ENCODE measurements at regions not wholly inside any gene's neighbourhood (a gene's known extent, or its start where the extent isn't known, plus 50 kb on each side); places are given as distances from the start of the nearest gene placed in this dataset.

DNA sequence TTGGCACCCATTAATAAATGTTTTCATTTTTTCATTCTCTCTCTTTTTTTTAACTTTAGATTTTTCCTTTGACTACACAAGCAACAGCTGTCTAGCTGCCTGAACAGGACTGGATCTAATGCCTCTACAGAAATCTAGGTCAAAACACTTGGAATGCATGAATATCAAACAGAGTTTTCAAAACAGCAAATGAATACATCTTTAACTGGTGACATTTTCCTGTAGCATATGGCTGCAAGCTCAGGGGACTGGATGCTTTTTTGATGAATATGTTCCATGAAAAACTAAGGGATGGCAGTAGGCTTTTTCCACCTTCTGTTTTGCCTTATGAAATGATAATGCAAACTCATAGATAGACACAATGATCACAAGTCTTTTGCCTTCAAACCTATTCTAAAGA lies 661.7 kb downstream of the MCTP2 start:
- no peak for DNase-seq (ENCODE audit: low read depth in 2 of 2)

DNA sequence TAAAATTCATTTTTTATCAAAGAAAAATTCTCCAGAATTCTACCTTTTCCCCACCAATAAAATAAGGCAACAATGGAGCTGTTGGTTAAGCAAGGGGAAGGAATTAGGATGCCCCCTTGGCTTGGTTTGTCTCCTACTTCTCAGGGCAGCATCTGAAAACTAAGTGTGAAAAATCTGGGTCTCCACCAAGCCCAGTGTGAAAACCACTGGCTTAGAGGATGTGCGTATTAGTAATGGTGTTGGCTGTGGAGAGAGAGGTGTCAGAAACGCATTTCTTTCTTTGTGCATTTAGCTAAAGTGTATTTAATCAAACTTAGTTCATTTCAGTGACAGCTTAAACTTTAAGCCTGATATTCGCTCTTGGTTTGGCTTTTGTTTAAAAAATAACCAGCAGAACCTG lies 662.7 kb downstream of the MCTP2 start:
- no peak for DNase-seq (ENCODE audit: low read depth in 2 of 2)

DNA sequence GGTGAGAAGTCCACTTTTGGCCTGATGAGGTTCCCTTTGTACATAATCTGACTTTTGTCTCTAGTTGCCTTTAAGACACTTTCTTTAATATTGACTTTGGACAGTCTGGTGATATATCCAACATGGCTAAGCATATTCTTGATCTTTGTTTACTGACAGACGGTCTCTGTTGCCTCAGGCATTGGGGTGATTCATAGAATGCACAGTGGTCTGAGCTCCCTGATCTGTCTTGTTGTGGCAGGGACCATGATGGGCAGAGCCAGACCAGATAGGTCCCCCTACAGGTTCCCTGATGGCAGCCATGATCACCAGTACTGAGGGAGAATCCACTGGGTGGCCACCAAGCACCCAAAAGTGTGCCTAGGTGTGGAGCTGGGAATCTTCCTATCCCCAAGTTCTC lies 678.1 kb downstream of the MCTP2 start:
- DNase-seq (ENCODE audit: low read depth in 2 of 2), result no peak

DNA sequence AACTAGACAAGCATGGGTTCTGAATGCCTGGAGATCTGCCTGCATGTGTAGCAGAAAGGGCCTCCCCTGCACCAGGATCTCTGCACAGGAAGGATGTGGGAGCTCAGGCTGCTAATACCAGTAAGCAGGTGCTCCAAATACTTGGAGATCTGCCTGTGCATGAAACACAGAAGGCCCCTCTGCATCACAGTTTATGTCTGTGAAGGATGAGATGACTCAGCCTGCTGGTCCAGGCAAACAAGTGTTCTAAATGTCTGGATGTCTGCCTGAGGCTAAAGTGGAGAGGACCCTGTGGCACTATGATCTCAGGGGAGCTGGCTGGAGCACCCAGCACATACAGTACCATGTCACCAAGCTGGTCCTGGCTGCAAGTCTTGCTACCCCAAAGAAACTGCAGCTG lies 678.8 kb downstream of the MCTP2 start:
- no peak for DNase-seq (ENCODE audit: low read depth in 2 of 2)

DNA sequence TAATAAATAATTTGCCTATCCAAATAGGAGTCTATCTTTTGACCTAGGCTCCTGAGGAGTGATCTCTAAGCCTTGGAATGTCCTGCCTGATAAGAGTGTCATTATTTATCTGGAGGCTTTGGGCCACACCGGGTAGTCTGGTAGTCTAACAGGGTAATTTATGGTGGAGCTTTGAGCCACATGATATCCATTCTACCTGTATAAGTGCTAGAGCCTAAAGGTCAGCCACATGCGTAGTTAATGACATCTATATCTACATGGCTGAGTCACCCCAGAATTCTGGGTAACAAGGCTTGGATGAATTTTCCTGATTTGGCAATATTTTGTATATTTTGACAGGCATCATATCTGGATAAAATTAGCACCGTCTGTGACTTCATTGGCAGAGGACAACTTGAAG lies 681.4 kb downstream of the MCTP2 start:
- no peak for DNase-seq (ENCODE audit: low read depth in 2 of 2)

DNA sequence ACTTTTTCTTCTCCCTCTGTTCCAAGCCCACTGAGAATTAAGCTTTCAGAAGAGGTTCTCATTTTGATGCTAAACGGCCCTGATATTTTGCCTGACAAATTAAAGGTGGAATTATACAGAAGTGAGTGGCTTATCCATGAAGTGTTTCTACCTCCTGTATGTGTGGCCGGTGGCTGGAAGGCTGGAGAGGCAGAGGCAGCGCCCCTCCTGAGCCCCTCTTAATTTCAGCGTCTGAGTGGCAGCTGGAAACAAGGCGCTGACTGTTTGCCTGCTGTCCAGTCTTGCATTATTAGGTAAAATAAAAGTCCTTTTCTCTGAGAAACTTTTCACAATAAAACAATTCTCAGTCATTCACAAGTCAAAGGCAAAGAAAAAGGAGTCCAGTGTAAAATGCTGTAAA lies 685.7 kb downstream of the MCTP2 start:
- DNase-seq (ENCODE audit: low read depth in 2 of 2), result no peak

DNA sequence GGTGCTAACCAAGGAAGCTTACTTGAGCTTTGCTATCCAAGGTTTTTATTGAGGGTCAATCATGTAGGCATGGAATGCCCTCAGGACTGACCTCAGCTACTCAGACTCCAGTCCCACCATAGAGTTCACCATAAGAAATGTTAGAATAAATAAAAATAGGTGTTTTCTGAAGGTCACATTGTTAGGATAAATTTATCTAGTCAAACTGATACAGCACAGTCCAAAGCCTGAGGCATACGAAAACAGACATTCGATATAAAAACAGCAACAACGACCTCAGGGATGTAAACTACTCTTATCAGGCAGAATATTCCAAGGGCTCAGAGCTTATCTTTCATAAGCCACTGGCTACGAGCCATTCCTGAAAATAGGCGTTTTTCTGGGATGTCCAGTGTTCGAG lies 690.6 kb downstream of the MCTP2 start:
- no peak for DNase-seq (ENCODE audit: low read depth in 2 of 2)

DNA sequence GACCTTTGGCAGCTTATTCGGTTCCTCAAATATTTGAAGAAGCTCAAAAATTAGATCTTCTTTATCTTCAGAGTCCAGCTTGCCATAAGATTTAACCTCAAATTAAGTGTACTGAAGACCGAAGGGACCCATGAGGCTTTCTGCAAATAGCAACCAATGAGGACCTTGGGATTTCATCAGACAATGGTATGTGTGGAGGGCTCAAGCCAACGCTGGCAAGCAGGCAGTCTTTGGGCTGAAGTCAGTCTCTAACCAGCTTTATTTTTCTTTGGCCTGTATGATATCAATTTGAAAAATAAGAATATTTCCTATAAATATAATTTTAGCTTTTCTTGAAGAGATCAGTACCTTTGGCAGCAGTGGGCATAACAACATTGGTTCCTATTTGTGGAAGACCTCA lies 692.7 kb downstream of the MCTP2 start:
- no peak for DNase-seq (ENCODE audit: low read depth in 2 of 2)

DNA sequence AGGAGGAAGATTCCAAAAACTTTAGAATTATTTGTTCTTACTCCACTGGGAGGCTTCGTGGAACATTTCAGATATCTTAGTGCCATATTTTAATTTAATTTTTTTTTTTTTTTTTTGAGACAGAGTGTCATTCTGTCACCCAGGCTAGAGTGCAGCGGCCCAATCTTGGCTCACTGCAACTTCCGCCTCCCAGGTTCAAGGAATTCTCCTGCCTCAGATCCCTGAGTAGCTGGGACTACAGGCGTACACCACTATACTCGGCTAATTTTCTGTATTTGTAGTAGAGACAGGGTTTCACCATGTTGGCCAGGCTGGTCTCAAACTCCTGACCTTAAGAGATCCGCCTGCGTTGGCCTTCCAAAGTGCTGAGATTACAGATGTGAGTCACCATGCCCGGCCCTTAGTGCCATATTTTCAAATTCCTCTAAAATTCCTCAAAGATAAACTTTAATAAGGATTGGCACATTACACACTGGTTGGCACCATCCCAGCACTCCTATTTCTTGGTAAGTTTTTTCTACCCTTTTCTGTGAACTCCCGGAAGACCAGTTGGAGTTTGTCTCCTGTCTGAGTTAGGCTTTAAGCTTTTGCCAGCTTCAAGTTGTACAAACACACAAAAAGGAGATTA lies 693.7 kb downstream of the MCTP2 start:
- no peak for DNase-seq (ENCODE audit: low read depth in 2 of 2)

DNA sequence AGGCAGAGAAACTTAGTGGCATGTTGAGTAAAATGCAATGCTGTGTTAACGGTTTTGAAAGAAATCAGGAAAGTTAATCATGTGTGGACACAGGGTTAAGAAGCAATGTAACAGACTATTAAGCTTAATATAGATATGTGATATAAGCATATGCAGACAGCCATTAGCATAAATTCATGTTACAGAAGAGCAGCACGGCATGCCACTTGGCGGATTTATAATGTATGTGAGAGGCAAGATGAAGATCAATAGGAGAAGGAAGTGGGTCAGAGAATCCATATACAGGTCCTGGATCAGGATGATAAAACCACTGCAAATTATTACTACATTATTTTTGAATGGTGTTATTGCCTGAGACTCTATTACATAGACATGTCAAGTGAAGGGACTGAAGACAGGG lies 694.3 kb downstream of the MCTP2 start:
- no peak for DNase-seq (ENCODE audit: low read depth in 2 of 2)

DNA sequence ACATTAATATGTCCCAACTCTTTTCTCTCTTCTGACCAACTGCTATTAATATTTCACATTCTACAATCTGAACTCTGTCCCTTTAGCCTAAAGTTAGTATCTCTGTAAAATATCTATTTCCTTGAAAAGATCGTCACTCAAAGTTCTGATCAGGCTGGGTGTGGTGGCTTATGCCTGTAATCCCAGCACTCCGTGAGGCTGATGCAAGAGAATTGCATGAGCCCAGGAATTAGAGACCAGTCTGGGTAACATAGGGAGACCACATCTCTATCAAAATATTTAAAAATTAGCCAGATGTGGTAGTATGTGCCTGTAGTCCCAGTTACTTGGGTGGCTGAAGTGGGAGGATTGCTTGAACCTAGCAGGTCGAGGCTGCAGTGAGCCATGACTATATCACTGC lies 695.6 kb downstream of the MCTP2 start:
- DNase-seq (ENCODE audit: low read depth in 2 of 2), result no peak

DNA sequence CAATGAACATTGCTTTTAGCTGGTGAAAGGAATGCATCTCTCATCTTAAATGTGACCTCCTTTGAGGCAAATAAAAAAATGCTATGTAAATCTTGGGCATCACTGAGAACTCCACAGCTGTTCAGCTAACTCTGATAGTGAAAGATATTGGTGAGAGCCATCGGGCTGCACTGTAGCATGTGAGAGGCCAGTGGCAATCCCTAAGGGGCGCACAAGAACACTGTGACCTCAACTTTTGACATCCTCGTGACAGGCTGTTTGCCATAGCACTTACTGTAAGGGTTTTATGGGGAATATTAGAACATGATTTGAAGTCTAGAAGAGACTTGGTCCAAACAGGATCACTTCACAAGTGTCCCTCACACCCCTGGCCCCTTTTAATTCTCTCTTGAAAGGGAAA lies 697.9 kb downstream of the MCTP2 start:
- no peak for DNase-seq (ENCODE audit: low read depth in 2 of 2)

DNA sequence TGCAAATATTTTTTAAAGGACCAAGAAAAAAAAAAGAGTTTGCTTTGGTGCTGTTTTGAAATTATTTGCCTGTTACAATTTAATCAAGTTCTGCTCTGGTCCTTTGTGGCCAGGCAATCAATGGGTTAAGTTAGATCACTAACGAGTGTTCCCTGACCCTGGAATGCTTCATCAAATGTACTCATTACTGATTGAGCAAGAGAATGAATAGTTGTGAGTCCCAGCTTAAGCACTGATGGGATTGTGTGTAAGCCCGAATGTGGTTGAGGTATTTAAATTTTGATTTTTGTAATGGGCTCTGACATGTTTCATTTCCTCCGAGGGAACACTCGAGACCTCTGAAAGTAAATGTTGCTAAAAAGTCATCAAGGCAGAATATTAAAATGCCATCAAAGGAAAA lies 699.1 kb downstream of the MCTP2 start:
- DNase-seq (ENCODE audit: low read depth in 2 of 2), result no peak

DNA sequence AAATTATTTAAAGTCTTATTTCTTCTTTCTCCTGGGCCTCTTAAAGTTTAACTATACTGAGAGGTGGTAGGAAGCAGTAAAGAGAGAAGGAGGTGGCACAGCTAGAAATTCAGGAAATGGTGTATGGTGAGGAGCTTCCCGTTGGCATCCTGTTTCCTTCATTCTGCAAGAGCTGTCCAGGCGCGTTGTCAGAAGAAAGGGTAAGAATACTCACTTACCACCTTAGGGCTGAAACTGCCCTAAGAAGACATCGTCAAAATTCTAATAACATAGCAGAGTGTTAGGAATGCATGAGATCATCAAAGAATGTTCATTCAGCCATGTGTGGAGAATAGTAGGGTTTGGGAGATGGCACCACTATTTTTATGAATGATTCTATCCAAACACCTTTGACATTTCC lies 699.6 kb downstream of the MCTP2 start:
- no peak for DNase-seq (ENCODE audit: low read depth in 2 of 2)

DNA sequence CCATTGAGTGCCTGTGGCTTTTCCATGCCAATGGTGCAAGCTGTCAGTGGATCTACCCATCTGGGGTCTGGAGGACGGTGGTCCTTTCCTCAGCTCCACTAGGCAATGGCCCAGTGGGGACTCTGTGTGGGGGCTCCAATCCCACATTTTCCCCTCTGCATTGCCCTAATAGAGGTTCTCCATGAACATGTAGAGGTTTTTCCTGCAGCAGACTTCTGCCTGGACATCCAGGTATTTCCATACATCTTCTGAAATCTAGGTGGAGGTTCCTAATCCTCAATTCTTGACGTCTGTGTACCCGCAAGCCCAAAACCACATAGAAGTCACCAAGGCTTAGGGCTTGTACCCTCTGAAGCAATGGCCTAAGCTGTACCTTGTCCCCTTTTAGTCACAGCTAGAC lies 703.1 kb downstream of the MCTP2 start:
- DNase-seq (ENCODE audit: low read depth in 2 of 2), result no peak

DNA sequence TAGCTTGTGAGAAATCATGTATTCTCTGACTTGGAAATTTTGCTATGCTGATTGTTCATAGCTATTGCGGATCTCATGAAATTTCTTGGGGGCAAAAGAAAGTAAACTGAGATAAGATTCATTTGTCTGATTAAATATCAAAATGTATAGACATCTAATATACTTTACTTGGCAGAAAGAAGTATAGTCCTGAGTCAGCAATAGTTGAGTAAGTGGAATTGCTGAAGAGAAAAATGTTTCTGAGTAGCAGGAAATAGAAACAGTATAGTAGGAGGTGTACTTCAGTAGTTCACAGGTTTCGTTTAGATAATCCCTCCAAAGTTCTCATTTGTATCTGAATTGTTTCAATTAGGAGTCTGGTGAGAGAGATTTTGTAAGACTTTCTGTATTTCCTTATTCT lies 705.9 kb downstream of the MCTP2 start:
- no peak for DNase-seq (ENCODE audit: low read depth in 2 of 2)

DNA sequence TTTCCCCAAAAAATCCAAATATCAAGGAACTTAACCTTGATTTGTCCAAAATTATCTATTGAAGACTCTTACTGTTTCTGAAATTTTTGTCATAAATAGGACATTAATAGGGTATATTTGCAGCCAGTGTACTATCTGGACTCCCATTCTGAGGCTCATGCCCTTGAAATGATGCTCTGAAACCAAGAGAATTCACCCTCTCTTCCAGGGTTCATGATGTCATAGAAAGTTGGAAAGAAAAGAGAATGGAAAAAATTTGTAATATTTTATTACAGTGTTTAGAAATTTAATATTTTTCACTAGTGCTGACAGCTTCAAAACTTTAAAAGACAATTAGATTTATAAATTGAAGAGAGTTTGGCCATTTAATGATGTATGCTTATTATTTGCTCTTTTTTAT lies 712.5 kb downstream of the MCTP2 start:
- no peak for DNase-seq (ENCODE audit: low read depth in 2 of 2)

DNA sequence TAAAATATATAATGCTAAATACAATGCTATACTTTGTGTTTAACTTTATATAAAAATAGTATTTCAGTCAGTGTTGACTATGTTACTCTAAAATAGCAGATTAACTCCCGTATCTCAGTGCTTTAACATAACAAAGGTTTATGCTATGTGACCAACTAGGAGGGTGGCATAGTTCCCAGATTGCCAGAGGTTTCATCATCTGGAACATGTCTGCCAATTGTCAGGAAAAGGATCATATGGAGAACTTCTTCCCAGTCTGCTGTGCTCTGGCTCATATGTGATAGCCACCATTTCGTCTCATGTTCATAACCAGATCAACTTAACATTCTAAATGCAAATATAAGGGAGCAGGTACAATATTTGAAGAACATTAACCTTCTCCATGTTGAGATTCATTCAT lies 720.2 kb downstream of the MCTP2 start:
- no peak for DNase-seq (ENCODE audit: low read depth in 2 of 2)

DNA sequence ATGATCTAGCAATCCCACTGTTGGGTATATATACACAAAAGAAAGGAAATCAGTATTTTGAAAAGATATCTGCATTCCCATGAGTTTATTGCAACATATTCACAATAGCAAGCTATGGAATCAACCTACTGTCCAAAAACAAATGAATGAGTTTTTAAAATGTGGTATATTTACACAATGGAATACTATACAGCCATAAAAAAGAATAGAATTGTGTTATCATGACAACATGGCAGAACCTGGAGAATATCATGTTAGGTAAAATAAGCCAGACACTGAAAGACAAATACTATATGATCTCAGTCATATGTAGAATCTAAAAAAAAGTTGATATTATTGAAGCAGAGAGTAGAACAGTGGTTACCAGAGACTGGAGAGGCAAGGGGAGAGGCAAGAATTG lies 732.6 kb downstream of the MCTP2 start:
- DNase-seq (ENCODE audit: low read depth in 2 of 2), result no peak

DNA sequence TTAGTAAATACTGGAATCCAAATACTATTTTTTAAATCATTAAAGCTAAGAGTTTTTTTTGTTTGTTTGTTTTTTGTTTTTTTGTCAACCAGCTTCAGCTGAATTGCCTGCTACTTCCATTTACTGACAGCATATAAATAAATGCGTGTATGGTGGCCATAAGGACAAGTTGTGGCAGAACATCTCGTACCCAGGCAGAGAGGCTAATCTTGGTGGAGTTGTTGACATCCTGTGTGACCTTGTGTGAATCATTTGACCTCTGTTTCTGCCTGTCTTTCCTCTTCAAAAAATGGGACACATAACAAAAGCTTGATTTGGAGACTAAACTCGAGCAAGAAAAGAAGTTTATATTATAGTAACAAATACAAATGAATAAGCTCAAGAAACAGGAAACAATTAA lies 734.2 kb downstream of the MCTP2 start:
- no peak for DNase-seq (ENCODE audit: low read depth in 2 of 2)

DNA sequence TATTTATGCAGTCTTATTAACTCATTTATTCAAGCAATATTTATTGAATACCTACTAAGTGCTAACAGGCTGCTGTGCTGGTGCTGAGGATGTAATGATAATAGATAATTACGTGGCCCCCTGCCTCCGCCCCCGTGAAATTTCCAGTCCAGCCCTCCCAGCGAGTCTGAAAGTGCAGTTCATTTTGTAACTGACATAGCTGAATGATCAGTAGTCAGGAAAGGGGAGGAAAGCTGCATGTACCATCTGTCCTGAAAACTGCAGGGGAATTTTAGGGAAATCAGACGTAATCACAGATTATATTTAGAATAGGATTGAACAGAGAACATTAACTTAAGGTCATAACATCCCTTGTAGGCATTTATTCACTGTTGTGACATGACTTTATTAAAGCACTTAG lies 736.8 kb downstream of the MCTP2 start:
- no peak for DNase-seq (ENCODE audit: low read depth in 2 of 2)

DNA sequence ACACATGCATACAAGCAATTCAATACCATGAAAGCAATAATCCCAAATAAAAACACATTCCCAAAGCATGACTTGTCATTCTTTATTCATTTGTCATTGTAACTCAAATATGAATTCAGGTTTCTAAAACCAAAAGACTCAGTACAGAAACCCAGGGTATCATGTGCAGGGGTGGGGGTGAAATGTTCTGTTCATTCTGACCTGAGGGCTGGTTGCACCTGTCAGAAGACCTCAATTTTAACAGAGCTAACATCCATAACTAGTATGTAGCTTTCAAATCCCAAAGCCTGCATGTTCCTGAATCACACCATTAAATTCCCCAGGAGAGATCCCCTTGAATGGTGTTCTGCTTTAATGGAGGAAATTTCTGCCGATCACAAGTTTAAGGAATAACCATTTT lies 738.7 kb downstream of the MCTP2 start:
- no peak for DNase-seq (ENCODE audit: low read depth in 2 of 2)

DNA sequence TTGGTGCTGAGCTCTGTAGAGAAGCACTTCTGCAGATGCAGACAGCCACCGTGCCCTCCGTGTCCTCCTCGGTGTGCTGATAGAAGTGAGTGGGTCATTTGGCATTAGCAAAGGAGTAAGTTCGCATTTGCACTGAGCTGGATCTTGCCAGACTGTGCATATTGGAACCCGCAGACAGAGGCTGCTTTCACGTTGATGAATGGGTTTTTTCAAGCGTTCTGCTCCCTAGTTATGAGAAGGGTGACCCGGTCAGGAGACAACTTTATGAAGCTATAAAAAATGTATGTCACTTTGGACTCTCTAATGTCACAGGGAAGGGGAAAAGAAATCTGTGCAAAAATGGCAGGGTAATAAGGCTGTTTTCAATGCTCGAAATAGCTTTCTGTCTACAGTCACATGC lies 739.4 kb downstream of the MCTP2 start:
- DNase-seq (ENCODE audit: low read depth in 2 of 2), result no peak

DNA sequence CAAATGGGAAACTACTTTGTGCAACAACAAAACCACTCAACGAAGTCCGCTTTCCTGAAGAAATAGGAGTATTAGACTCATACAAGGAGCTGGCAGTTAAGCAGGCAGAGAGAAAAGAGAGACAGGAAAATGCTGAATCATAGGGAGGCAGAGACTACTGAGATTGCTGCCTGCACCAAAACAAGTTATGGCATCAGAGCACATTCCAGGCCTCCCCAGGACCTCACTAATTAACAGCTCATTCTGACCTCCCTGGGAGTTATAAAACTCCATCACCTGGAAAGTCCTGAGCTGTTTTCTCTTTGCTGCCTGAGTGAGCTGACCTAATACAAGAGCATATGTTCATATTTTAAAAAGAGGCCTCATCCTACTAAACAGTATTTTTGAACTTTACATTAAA lies 741.0 kb downstream of the MCTP2 start:
- DNase-seq (ENCODE audit: low read depth in 2 of 2), result no peak

DNA sequence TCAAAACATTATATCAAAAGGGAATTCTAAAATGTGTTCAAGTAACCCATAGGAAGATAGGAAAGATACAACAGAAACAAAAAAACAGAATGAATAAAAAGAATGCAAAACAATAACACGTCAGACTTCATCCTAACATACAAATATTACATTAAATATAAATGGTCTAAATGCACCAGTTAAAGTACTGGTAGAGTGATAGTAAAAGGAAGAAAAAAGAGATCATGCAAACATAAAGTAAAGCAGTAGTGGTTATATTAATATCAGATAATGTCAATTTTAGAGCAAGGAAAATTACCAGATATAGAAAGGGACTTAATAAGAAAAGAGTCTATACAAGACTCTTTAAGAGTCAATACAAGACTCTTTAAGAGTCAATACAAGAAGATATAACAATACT lies 755.7 kb downstream of the MCTP2 start:
- DNase-seq (ENCODE audit: low read depth in 2 of 2), result no peak

Measured in stimulated activated CD4-positive, alpha-beta T cell treated with anti-CD3 and anti-CD28 coated beads, Interleukin-12 subunit alpha, Interleukin-12 subunit beta, amount 100 ng/mL, for 24 hours (primary cell).